Adrenal gland (tissue), 5 donors: ENCODE measurements at regions not wholly inside any gene's neighbourhood (a gene's known extent, or its start where the extent isn't known, plus 50 kb on each side); places are given as distances from the start of the nearest gene placed in this dataset.

Experiments
- CTCF ChIP-seq, 6 experiments: fragments of 450-650 bp in 4 of 6; fragments of 200-600 bp in 2 of 6; sonication (generic) in 1 of 6; IDR thresholded peaks; 1 replicate in 5 of 6; 2 replicates in 1 of 6; pipeline versions ENCODE4 v1.5.1 to v1.8.0; 2016 to 2021; ENCODE audit warnings: antibody characterized with exemption in 6 of 6, mild to moderate bottlenecking in 2 of 6, moderate library complexity in 1 of 6
- POLR2A ChIP-seq, 2 donors: fragments of 450-650 bp; IDR thresholded peaks; one replicate each; pipeline ENCODE4 v1.6.1; 2017; ENCODE audit warnings: antibody characterized with exemption in 2 of 2, mild to moderate bottlenecking in 2 of 2, moderate library complexity in 1 of 2
- donor health status: DM: no; HTN: no; CAD: no.

GRCh38 chr1:224047538-224047937 is 66.4 kb upstream of the FBXO28 start:
- TF ChIP-seq POLR2A (IDR thresholded peaks at IDR 0.05) (no peak), CTCF (IDR thresholded peaks at IDR 0.05) (no peak)
